HG03460 (cell line): ENCODE measurements at regions not wholly inside any gene's neighbourhood (a gene's known extent, or its start where the extent isn't known, plus 50 kb on each side); places are given as distances from the start of the nearest gene placed in this dataset.

Experiments used
- ATAC-seq: cut with Tn5 transposase; IDR thresholded peaks from one replicate; pipeline ENCODE4 v1.9.1; 2021; ENCODE audit not compliant: unreplicated experiment

DNA sequence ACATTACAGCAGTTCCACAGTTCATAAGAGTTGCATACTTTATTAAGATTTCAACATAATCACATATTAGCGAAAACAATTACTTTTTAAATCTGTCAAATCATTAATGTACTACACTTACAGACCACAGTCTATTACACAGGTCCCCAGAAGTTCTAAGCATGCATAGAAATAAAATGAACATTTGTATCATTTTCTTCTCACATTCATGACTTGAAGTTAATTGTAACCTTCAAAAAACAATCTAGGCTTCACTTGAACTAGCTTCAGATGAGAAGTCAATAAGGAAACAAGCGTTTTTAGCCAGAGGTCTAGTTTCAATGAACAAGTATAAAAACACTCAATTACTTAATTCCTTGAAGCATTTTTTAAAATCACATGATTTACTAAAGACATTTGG, 238.3 kb downstream of the HACE1 start:
- ATAC-seq: no peak

- ATAC-seq: no peak
Measured at GRCh38 chr6:104617591-104617990, 242.1 kb downstream of the HACE1 start.

GRCh38 chr6:104614394-104614793, 245.3 kb downstream of the HACE1 start:
- no peak for ATAC-seq

DNA sequence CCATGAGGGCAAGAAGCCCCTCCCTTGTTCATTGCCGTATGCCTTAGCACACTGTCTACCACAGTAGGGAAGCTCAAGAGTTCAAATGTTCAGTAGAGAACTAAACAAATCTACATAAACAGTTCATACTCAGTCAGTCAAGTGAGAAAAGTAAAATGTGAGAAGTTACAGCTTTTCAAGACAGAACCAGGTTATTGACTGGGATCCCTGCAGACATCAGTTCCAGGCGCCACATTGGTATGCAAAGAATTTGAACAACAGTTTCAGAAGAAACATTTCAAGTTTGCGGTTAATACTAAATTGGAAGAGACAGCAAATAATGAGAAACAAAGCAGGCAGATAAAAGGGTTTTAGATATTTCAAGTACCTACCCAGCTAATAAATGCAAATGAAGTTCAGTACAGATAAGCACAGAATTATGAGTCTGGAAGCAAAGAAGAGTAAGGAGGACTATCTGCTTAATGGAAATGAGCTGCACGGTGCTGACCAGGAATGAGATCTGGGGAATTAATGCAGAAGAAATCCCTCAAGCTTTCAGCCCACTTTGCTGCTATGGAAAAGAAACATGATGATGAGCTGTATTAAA, 246.2 kb downstream of the HACE1 start:
- no peak for ATAC-seq

DNA sequence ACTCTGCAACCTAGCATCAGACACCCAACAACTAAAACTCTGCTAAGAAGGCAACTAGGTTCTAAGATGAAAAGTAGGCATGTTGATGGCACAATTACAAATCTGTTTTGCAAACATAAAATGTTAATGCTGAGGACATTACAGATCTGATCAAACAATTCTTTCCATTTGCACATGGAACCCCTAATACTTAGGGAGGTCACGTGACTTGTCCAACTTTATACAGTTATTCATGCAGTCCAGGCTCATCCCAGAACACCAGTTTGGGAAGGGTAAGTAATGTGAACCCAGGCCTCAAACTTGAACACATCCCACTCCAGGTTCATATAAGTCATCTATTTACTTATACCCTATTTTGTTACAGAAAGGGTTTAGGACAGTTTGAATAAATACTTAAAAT, 247.2 kb downstream of the HACE1 start:
- no peak for ATAC-seq

DNA sequence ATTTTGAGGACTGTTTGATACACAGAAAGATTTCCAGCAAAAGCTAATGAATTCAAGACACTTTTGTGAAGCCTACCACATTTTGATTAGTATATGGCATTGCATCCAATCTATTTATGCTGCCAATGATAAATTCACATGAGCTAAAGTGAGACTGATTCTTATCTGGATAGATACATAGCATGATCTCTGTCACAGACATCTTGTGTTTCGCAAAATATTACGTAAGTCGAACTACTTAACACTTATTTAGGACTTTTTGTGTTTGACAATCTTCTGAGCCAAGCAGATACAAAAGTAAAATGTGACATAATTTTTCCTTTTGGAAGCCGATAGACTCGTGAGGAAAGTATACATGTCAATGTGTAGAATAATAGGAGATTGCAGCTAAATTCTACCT, 251.6 kb downstream of the HACE1 start:
- no peak for ATAC-seq

GRCh38 chr6:104607501-104607900, 252.2 kb downstream of the HACE1 start:
- no peak for ATAC-seq

- ATAC-seq: no peak
Measured at GRCh38 chr6:104606361-104606760, 253.4 kb downstream of the HACE1 start.

GRCh38 chr6:104604685-104605084, 255.0 kb downstream of the HACE1 start:
- no peak for ATAC-seq

GRCh38 chr6:104603108-104603745, 256.5 kb downstream of the HACE1 start:
- no peak for ATAC-seq

GRCh38 chr6:104601721-104602120, 258.0 kb downstream of the HACE1 start:
- no peak for ATAC-seq

GRCh38 chr6:104601131-104601651, 258.5 kb downstream of the HACE1 start:
- ATAC-seq: no peak

GRCh38 chr6:104600639-104600931, 259.1 kb downstream of the HACE1 start:
- no peak for ATAC-seq

- no peak for ATAC-seq
Measured at GRCh38 chr6:104599821-104600638, 259.7 kb downstream of the HACE1 start.

DNA sequence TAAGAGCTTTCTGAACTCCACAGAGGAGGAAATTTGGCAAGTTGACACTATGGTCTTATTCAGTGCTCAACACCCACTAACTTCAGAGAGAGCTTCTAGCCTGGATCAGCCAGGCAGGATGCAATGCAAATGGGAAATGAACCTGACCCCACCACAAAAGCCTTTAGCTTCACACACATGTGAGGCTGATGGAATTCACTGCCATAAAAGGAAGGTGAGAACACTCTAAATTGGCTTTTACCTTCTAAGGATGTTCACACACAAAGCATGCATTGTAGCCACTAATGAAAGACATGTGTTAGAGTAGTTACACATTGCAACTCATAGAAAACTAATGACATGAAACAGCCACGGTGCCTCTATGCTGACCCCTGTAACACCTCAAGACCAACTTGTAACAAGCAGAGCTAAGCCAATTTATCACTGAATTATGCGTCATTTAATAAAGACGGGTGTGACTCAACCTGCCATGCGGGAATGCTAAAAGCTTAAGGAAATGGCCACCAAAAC, 262.1 kb downstream of the HACE1 start:
- ATAC-seq: no peak

DNA sequence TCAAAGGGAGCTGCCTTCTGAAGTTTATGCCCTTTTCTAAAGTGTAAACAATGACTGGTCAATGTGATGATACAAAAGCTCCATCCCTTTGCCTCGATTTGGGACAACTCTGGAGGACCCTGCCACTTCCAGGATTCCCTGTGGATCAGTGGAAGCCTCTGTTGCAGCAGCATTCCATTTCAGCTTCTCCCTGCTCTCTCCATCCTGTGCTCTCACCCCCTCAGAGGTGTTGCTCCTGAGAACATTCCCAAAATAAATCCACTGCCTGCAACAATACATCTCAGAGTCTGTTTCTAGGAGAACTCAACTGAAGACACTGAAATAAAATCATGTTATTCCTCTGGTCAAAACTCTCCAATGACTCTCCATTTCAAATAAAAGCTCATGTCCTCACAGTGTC, 263.6 kb downstream of the HACE1 start:
- ATAC-seq: no peak

DNA sequence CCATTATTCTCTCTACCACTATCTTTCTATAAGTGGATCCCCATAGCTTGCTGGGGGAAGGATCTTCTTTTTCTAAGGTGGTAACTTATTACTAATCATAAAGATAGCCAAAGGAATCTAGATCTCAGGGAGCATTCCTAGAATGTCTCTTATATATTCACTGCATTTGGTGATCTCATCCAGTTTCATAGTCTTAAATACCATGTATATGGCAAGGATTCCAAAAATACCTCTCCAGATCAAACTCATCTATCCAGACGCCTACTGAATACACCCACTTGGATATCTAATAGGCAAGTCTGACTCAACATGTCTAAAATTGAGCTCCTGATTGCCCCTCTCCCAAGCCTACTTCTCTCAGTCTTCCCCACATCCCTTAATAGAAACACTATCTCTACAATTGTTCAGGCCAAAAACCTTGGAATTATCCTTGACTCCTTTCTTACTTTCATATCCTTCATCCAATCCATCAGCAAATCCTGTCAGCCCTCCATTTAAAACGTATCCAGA, 264.4 kb downstream of the HACE1 start:
- ATAC-seq: no peak

DNA sequence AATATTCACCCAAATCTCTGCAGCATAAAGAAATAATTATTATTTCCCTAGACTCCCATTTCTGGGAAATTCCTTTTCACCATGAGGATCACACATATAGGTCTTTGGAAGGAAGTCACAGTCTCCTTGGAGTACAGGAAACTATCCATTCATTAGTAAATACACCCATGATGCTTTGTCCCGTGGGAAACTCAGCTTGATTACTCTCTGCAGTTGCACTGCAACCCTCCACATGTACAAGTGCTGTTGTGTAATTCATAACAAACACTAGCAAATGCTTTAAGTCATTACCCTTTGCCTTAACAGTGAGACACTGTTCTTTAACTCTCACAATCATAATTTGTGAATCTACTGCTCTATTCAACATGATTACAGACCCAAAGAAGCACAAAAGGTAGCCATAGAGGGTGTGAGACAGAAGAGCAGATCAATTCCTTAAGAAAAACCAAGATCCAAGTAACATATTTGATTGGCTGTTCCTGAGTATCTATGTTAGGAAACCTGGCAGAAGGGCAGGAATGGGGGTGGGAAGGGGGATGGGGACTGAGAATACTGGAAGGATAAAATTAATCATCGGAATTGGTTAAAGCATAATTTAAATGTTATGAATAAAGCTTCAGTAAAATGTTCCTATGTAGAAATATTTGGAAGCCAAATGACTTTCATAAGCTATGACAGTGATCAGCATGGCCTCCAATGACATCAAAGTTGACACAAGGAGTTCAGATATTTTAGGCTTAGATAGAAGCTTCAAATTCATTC, 268.0 kb downstream of the HACE1 start:
- no peak for ATAC-seq

- no peak for ATAC-seq
Measured at GRCh38 chr6:104589940-104590339, 269.8 kb downstream of the HACE1 start.

DNA sequence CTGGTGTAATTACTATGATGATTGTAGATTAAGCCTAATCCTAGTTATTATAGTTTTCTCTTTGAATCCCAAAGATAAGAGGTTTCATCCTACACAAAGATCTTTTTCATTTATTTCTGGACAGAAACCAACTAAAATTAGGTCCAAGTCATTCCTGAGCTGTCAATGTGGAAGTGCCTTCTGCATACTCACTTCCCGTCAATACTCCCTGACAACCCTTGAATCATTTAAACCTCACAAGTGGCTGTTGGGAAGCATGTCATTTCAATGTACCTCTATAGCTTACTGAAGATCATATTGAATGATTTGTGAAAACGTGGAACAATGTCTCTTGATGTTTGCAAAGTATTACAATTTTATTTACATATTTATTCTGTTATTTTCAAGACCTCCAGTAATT, 274.1 kb downstream of the HACE1 start:
- ATAC-seq: no peak

DNA sequence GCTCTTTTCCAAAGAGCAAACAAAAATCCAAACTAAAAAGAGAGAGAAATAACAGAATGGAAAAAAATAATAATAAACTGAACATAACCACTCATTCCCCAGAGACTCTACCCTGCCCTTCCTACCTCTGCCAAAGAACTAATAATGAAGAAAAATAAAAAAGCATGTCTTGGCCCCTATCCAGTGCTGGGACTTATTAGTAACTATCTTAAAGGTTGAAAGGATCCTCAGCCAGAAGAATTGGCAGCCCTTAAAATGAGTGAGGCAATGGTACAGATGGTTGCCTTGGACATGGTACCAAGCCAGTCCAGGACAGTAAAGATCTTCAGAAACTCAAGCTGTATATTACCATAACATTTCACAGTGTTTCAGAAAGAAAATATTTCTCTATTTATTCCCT, 279.3 kb downstream of the HACE1 start:
- ATAC-seq: no peak
